GM12875 (cell line): ENCODE measurements at regions not wholly inside any gene's neighbourhood (a gene's known extent, or its start where the extent isn't known, plus 50 kb on each side); places are given as distances from the start of the nearest gene placed in this dataset.

Experiments
- H3K4me3 ChIP-seq: one replicate; pipeline ENCODE4 v1.5.1; 2011; ENCODE audit warnings: low read depth, low read length, control low read depth
- TF ChIP-seq, protein P1 (sequence below): IDR thresholded peaks from 2 replicates; pipeline ENCODE4 v1.5.1; 2011; ENCODE audit warnings: low read depth, mild to moderate bottlenecking, control low read depth, inconsistent platforms, low read length, moderate library complexity, borderline replicate concordance; ENCODE audit not compliant: insufficient read depth

DNA sequence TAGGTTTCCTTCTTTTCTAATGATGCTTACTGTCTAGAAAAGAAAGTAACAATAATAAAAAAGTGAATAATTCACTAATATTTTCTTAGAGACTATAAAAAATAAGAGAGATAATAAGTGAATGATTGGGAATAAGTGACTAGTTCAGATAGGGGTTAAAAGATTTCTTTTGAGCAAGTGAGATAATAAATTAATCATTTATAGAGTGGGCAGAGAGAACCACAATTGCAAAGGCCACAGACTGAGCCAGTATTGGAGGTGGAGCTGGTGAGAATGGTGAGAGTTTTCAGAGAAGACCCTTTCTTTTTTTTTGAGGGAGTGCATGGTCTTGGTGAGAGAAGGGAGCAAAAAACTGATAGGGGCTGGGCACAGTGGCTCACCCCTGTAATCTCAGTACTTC, 159.1 kb upstream of the SALL1 start:
- TF ChIP-seq, protein P1, sequence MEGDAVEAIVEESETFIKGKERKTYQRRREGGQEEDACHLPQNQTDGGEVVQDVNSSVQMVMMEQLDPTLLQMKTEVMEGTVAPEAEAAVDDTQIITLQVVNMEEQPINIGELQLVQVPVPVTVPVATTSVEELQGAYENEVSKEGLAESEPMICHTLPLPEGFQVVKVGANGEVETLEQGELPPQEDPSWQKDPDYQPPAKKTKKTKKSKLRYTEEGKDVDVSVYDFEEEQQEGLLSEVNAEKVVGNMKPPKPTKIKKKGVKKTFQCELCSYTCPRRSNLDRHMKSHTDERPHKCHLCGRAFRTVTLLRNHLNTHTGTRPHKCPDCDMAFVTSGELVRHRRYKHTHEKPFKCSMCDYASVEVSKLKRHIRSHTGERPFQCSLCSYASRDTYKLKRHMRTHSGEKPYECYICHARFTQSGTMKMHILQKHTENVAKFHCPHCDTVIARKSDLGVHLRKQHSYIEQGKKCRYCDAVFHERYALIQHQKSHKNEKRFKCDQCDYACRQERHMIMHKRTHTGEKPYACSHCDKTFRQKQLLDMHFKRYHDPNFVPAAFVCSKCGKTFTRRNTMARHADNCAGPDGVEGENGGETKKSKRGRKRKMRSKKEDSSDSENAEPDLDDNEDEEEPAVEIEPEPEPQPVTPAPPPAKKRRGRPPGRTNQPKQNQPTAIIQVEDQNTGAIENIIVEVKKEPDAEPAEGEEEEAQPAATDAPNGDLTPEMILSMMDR = no peak
- H3K4me3 ChIP-seq = no peak overlapping the region

DNA sequence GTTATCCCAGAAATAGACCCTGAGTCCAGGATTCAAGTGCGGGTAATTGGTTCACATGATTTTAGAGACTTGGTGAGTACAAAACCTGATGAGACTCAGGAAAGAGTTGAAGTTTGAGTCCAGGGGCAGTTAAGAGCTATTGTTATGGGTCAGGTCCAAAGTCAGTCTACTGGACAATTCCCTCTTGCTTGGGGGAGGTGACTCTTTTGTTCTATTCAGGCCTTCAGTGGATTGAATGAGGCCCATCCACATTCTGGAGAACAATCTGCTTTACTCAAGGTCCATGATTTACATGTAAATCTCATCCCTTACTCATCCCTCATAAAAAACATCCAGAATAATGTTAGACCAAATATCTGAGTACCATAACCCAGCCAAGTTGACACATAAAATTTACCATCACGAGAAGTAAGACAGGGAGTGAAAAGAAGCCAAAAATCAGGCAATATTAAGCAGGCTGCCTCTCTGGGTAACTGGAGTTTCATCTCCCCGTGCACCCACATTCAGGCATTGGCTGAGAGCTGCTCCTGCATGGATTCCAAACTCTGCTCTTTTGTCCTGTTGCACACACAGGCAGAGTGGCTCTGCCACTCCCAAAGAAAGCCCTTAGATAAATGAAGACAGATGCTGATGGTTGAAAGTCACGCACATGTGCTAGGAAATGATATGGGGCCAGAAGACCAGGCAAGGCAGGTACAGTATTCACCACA, 156.0 kb upstream of the SALL1 start:
- TF ChIP-seq, protein P1 = no peak
- no peak overlapping the region for H3K4me3 ChIP-seq

DNA sequence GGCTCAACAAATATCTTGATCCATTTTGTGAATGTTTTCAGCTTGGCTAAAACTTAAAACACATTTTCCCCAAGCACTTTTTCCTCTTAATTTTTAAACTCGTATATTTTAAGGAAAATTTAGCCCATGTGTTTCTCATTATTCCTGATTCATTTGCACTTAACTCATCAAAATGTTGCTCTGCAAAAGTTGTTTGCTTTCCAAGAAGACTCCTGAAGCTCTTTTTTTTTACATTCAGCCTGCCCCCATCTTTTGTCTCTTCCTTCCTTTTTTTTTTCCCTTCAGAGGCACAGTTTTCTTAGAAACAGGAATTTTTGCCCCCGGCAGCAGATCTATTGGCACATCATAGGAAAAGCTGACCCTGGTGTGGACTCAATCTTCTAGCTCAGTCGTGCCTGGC, 155.0 kb upstream of the SALL1 start:
- TF ChIP-seq, protein P1 = no peak
- H3K4me3 ChIP-seq = no peak overlapping the region

DNA sequence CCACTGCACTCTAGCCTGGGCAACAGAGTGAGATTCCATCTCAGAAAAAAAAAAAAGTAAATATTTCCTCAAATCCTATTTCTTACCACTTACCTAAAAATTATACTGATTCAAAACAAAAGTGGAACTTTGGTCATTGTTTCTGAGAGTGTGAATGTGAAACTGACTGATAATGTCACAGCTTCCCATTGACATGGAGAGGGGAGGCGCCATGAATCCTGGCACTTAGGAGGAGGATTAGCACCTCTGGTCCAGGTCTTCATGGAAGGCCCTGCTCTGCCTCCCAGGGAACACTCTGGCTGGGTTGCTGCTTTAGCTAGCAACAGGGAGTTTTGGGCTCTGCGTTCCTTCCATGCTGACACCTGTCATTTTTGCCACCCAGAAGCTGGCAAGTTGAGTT, 154.3 kb upstream of the SALL1 start:
- TF ChIP-seq, protein P1 = no peak

DNA sequence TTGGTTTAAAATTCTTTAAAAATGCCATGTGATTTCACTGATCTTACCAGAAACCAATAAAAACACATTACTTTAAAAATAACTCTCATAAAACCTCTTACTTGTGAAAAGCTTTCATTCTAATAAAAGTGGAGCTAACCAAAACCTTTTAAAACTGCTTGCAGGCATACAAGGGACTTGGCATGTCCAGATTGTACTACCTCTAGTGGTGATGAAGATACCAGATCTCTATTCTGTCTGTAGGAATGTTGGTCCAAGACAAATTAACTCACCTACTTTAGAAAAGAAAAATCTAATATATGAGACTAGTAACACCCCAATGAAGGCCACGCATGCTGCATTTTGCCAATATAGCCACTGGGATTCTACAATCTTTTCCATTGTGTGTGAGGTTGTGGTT, 151.0 kb upstream of the SALL1 start:
- TF ChIP-seq, protein P1 = no peak
- H3K4me3 ChIP-seq = no peak overlapping the region

More for the DNA sequence above, 154.3 kb upstream of the SALL1 start:
- no peak overlapping the region for H3K4me3 ChIP-seq

DNA sequence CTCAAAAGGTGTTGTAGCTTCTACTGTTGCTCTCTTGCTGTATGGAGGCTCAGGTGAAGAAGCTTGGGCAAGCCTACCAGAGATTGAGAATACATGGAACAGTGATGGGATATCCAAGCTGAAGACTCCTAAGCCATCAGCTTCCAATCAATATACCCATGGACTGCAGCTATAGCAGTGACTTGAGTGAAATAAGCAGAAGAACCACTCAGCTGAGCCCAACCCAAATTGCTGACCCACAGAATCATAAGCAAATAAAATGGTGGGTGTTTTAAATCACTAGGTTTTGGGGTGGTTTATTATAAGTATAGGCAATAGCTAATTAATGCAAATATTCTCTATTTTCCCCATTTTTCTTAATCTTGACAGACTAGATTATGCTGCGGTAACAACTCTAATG, 147.7 kb upstream of the SALL1 start:
- H3K4me3 ChIP-seq = no peak overlapping the region
- TF ChIP-seq, protein P1 = no peak
